Osteocyte (in vitro differentiated cells): ENCODE measurements at regions not wholly inside any gene's neighbourhood (a gene's known extent, or its start where the extent isn't known, plus 50 kb on each side); places are given as distances from the start of the nearest gene placed in this dataset.

Experiments used
- DNase-seq: peaks from one replicate; pipeline ENCODE4 v3.0.0; 2021; ENCODE audit warnings: mixed read lengths; ENCODE audit not compliant: unreplicated experiment; ENCODE audit errors: extremely low spot score
- H3K27ac Mint-ChIP-seq: one replicate; pipeline ENCODE4 v1.8.0; 2021; ENCODE audit warnings: mild to moderate bottlenecking, mixed read lengths; ENCODE audit not compliant: unreplicated experiment
- H3K27me3 Mint-ChIP-seq: one replicate; pipeline ENCODE4 v1.8.0; 2021; ENCODE audit warnings: mixed read lengths; ENCODE audit not compliant: unreplicated experiment
- H3K36me3 Mint-ChIP-seq: one replicate; pipeline ENCODE4 v1.8.0; 2021; ENCODE audit warnings: mixed read lengths; ENCODE audit not compliant: unreplicated experiment
- H3K4me1 Mint-ChIP-seq: one replicate; pipeline ENCODE4 v1.8.0; 2021; ENCODE audit warnings: mixed read lengths; ENCODE audit not compliant: unreplicated experiment
- H3K4me3 Mint-ChIP-seq: one replicate; pipeline ENCODE4 v1.8.0; 2021; ENCODE audit warnings: mild to moderate bottlenecking, moderate library complexity, mixed read lengths; ENCODE audit not compliant: unreplicated experiment
- H3K9me3 Mint-ChIP-seq: one replicate; pipeline ENCODE4 v1.8.0; 2021; ENCODE audit warnings: mixed read lengths; ENCODE audit not compliant: unreplicated experiment
- CTCF ChIP-seq: fragments of 200-600 bp; sonication (generic); IDR thresholded peaks from 2 replicates; pipeline ENCODE4 v1.5.0; 2021; ENCODE audit warnings: antibody characterized with exemption, mild to moderate bottlenecking, moderate library complexity

- no peak for TF ChIP-seq CTCF
- Mint-ChIP-seq H3K9me3 (peaks cover 6% of the 10 kb centered on the region), H3K4me3 (no peak overlapping the region), H3K4me1 (peaks cover 9% of the 10 kb centered on the region), H3K36me3 (no peaks in the 10 kb centered on the region), H3K27me3 (no peaks in the 10 kb centered on the region), H3K27ac (no peak overlapping the region)
- DNase-seq = no peak
These were observed 179.0 kb downstream of the BCAS1 start for GRCh38 chr20:53891306-53891894.

- Mint-ChIP-seq H3K27ac (no peak overlapping the region), H3K4me1 (peaks cover 9% of the 10 kb centered on the region)
These were observed 179.7 kb downstream of the BCAS1 start for GRCh38 chr20:53890443-53891305.

GRCh38 chr20:53889411-53890148 is 180.8 kb downstream of the BCAS1 start:
- no peak for TF ChIP-seq CTCF
- Mint-ChIP-seq H3K4me3 (no peak overlapping the region), H3K27me3 (no peaks in the 10 kb centered on the region), H3K9me3 (peaks cover 6% of the 10 kb centered on the region), H3K36me3 (no peaks in the 10 kb centered on the region), H3K4me1 (peaks cover 9% of the 10 kb centered on the region), H3K27ac (no peak overlapping the region)
- DNase-seq = no peak

More at GRCh38 chr20:53890443-53891305, 179.7 kb downstream of the BCAS1 start:
- Mint-ChIP-seq H3K27me3 (no peaks in the 10 kb centered on the region), H3K36me3 (no peaks in the 10 kb centered on the region), H3K9me3 (peaks cover 6% of the 10 kb centered on the region), H3K4me3 (no peak overlapping the region)
- TF ChIP-seq CTCF = no peak
- no peak for DNase-seq

GRCh38 chr20:53888951-53889350 is 181.4 kb downstream of the BCAS1 start:
- H3K4me3 Mint-ChIP-seq = no peak overlapping the region
- H3K27me3 Mint-ChIP-seq = no peaks in the 10 kb centered on the region
- H3K4me1 Mint-ChIP-seq = peaks cover 9% of the 10 kb centered on the region
- no peaks in the 10 kb centered on the region for H3K36me3 Mint-ChIP-seq
- no peak for TF ChIP-seq CTCF
- no peak for DNase-seq
- no peak overlapping the region for H3K27ac Mint-ChIP-seq
- peaks cover 6% of the 10 kb centered on the region for H3K9me3 Mint-ChIP-seq

- no peak for DNase-seq
- peaks cover 10% of the 10 kb centered on the region for H3K4me1 Mint-ChIP-seq
- H3K4me3 Mint-ChIP-seq = no peak overlapping the region
- no peak overlapping the region for H3K27ac Mint-ChIP-seq
- no peaks in the 10 kb centered on the region for H3K36me3 Mint-ChIP-seq
- no peak for TF ChIP-seq CTCF
- H3K27me3 Mint-ChIP-seq = no peaks in the 10 kb centered on the region
- H3K9me3 Mint-ChIP-seq = peaks cover 6% of the 10 kb centered on the region
These were observed 181.9 kb downstream of the BCAS1 start for GRCh38 chr20:53888510-53888909.
